ENCODE measurements at regions not wholly inside any gene's neighbourhood (a gene's known extent, or its start where the extent isn't known, plus 50 kb on each side); places are given as distances from the start of the nearest gene placed in this dataset.

DNA sequence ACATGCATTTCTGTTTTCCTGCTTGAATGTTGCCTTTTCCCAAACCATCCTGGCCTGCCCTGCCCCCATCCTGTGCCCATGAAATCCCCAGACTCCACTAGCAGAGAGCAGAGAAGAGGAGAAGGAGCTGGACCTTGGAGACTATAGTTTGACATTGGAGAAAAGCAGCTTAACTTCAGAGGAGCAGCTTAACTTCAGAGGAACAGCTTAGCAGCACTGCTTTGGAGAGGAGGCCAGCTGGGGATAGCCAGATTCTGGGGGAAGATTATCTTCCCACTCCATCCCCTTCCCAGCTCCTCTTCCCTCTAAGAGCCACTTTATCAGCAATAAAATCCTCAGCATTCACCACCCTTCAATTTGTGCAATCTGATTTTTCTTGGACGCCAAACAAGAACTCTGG lies 443.0 kb downstream of the PCDH10 start:
- Histone ChIP-seq H3K27me3 (ENCODE audit: insufficient read depth, low read length) (no peaks in the 10 kb centered on the region), H4K5ac (ENCODE audit: insufficient read length, low read depth, low read length) (no peak overlapping the region), H2BK20ac (ENCODE audit: low read depth, low read length, poor library complexity, severe bottlenecking) (no peak overlapping the region), H3K9ac (ENCODE audit: extremely low read depth, insufficient read length, low read length) (no peak overlapping the region), H3K79me2 (ENCODE audit: insufficient read depth, low read length) (no peaks in the 10 kb centered on the region), H3K14ac (ENCODE audit: insufficient read depth, low read length) (no peak overlapping the region), H3K4me1 (ENCODE audit: insufficient read depth, low read length) (peaks cover 5% of the 10 kb centered on the region; the same call in 1 of the 2 replicates), H4K8ac (replicated peaks; ENCODE audit: insufficient read length, low read depth, low read length) (no peak overlapping the region), H2BK12ac (ENCODE audit: insufficient read length, low read depth, low read length) (no peak overlapping the region), H2AFZ (ENCODE audit: low read length) (no peak overlapping the region), H3K4me2 (ENCODE audit: insufficient read depth, insufficient read length, low read length) (no peak overlapping the region), H3K56ac (ENCODE audit: insufficient read length, low read depth, low read length) (no peak overlapping the region), H3K27ac (ENCODE audit: insufficient read length, low read depth, low read length) (no peak overlapping the region), H2BK15ac (ENCODE audit: low read depth, low read length) (no peak overlapping the region), H2AK5ac (ENCODE audit: insufficient read length, low read length) (no peak overlapping the region), H3K9me3 (ENCODE audit: control insufficient read depth, low read depth, low read length) (no peaks in the 10 kb centered on the region), H3T11ph (ENCODE audit: low read length) (no peak overlapping the region), H3K23ac (ENCODE audit: insufficient read length, low read depth, low read length) (no peak overlapping the region), H4K20me1 (ENCODE audit: control insufficient read depth, insufficient read depth, insufficient read length) (no peaks in the 10 kb centered on the region), H3K18ac (ENCODE audit: insufficient read length, low read depth, low read length) (no peak overlapping the region), H3K79me1 (ENCODE audit: insufficient read depth, low read depth, low read length, poor library complexity, severe bottlenecking) (no peaks in the 10 kb centered on the region), H2BK120ac (ENCODE audit: low read depth, low read length, poor library complexity, severe bottlenecking) (no peak overlapping the region), H2BK5ac (ENCODE audit: insufficient read length, low read length) (no peak overlapping the region), H3K4ac (ENCODE audit: low read depth, low read length) (no peak overlapping the region), H4K91ac (ENCODE audit: insufficient read length, low read depth, low read length) (no peak overlapping the region), H3K23me2 (ENCODE audit: insufficient read length, low read depth, low read length, poor library complexity, severe bottlenecking) (no peaks in the 10 kb centered on the region)
- TF ChIP-seq, protein P1, sequence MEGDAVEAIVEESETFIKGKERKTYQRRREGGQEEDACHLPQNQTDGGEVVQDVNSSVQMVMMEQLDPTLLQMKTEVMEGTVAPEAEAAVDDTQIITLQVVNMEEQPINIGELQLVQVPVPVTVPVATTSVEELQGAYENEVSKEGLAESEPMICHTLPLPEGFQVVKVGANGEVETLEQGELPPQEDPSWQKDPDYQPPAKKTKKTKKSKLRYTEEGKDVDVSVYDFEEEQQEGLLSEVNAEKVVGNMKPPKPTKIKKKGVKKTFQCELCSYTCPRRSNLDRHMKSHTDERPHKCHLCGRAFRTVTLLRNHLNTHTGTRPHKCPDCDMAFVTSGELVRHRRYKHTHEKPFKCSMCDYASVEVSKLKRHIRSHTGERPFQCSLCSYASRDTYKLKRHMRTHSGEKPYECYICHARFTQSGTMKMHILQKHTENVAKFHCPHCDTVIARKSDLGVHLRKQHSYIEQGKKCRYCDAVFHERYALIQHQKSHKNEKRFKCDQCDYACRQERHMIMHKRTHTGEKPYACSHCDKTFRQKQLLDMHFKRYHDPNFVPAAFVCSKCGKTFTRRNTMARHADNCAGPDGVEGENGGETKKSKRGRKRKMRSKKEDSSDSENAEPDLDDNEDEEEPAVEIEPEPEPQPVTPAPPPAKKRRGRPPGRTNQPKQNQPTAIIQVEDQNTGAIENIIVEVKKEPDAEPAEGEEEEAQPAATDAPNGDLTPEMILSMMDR (conservative IDR thresholded peaks at IDR 0.05), result no peak
- Mint-ChIP-seq H3K4me1 (peaks cover 37 to 42% of the 10 kb centered on the region in 2 experiments), H3K9me3 (peaks cover 0 to 2% of the 10 kb centered on the region in 2 experiments; a peak in 1 of 5 replicates), H3K4me3 (peak overlapping the region in 1 of 2 experiments; percentile 20; a peak in 1 of 5 replicates), H3K36me3 (ENCODE audit: insufficient read depth in 1 of 3, low read depth in 3 of 3) (peaks cover 5 to 22% (median 11%) of the 10 kb centered on the region in 3 experiments), H3K27ac (peak overlapping the region; percentile 85 to 90 (median 85)), H3K27me3 (ENCODE audit: low read depth) (no peaks in the 10 kb centered on the region)
- no CpG with 5 or more reads among the region's 1 CpG for WGBS (ENCODE audit: extremely low coverage, insufficient read length, low lambda C conversion rate)
- no peak for DNase-seq

All from H9 (cell line).